SH-SY5Y (cell line): ENCODE measurements at regions not wholly inside any gene's neighbourhood (a gene's known extent, or its start where the extent isn't known, plus 50 kb on each side); places are given as distances from the start of the nearest gene placed in this dataset.

ENCODE experiments used
- GATA2 ChIP-seq: IDR thresholded peaks from 2 replicates; pipeline ENCODE4 v1.6.1; 2011; ENCODE audit warnings: mild to moderate bottlenecking, low read depth, low read length
- GATA3 ChIP-seq: IDR thresholded peaks from 2 replicates; pipeline ENCODE4 v1.6.1; 2011; ENCODE audit warnings: low read depth, mild to moderate bottlenecking, low read length, moderate library complexity

DNA sequence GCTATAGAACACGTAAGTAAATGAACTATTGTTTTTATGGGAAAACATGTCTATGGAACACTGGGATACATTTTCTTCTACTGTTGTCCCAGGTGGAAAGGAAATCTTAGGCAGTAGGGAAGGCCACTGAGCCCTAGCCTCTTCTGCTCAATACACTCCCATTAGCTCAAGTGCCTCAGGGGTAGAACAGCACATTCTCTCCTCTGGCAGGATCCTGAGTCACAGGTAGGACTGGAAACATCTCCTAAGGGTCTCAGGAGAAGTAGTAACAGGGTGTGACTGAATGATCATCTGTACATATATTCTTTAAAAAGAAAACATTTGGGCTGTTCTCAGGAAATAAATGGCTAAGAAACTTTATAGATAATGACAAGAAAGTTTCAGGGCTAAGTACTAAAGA, 175.6 kb upstream of the ESRRG start:
- no peak for TF ChIP-seq GATA2
- TF ChIP-seq GATA3: no peak
